Endodermal cell (in vitro differentiated cells): ENCODE measurements at regions not wholly inside any gene's neighbourhood (a gene's known extent, or its start where the extent isn't known, plus 50 kb on each side); places are given as distances from the start of the nearest gene placed in this dataset.
A peak's percentile ranks its signal among the peaks of the same experiment; 100 is the strongest.

Source experiments
- DNase-seq: peaks from one replicate; pipeline ENCODE4 v3.0.0-alpha.2; 2017
- H3K27ac ChIP-seq: 2 replicates; pipeline ENCODE4 v1.5.1; 2013; ENCODE audit warnings: mild to moderate bottlenecking, low read depth, low read length, moderate library complexity
- H3K27me3 ChIP-seq: 2 replicates; pipeline ENCODE4 v1.6.1; 2013; ENCODE audit warnings: mild to moderate bottlenecking, low read length, moderate library complexity; ENCODE audit not compliant: insufficient read depth, control insufficient read depth, poor library complexity, severe bottlenecking
- H3K36me3 ChIP-seq: 2 replicates; pipeline ENCODE4 v1.7.0; 2013; ENCODE audit warnings: mild to moderate bottlenecking, low read length, moderate library complexity; ENCODE audit not compliant: control insufficient read depth, insufficient read depth
- H3K4me1 ChIP-seq: one replicate; pipeline ENCODE4 v1.7.0; 2013; ENCODE audit warnings: low read length; ENCODE audit not compliant: control insufficient read depth, insufficient read depth
- H3K4me3 ChIP-seq: 2 replicates; pipeline ENCODE4 v1.5.1; 2013; ENCODE audit warnings: mild to moderate bottlenecking, low read length, moderate library complexity
- H3K9ac ChIP-seq: 2 replicates; pipeline ENCODE4 v1.6.1; 2013; ENCODE audit warnings: mild to moderate bottlenecking, low read length, moderate library complexity; ENCODE audit not compliant: poor library complexity, severe bottlenecking; ENCODE audit errors: extremely low read depth
- H3K9me3 ChIP-seq: 2 replicates; pipeline ENCODE4 v1.6.1; 2013; ENCODE audit warnings: mild to moderate bottlenecking, low read length, moderate library complexity; ENCODE audit not compliant: control insufficient read depth
- H3K27ac Mint-ChIP-seq: 2 replicates; pipeline ENCODE4 v1.8.0; 2020; ENCODE audit warnings: mixed read lengths
- H3K27me3 Mint-ChIP-seq: 2 replicates; pipeline ENCODE4 v1.8.0; 2021; ENCODE audit warnings: mild to moderate bottlenecking, mixed read lengths; ENCODE audit not compliant: insufficient read depth
- H3K36me3 Mint-ChIP-seq: 2 replicates; pipeline ENCODE4 v1.8.0; 2020; ENCODE audit warnings: low read depth, mixed read lengths
- H3K4me1 Mint-ChIP-seq: 2 replicates; pipeline ENCODE4 v1.8.0; 2020; ENCODE audit warnings: mixed read lengths
- H3K4me3 Mint-ChIP-seq: 2 replicates; pipeline ENCODE4 v1.8.0; 2020; ENCODE audit warnings: mild to moderate bottlenecking, moderate library complexity, mixed read lengths
- H3K9me3 Mint-ChIP-seq: 2 replicates; pipeline ENCODE4 v1.8.0; 2020; ENCODE audit warnings: mild to moderate bottlenecking, mixed read lengths
- CTCF ChIP-seq: fragments of 200-600 bp; sonication (generic); conservative IDR thresholded peaks from 2 replicates; pipeline ENCODE4 v1.5.0; 2021; ENCODE audit warnings: antibody characterized with exemption, mild to moderate bottlenecking
- WGBS, 2 experiments: methylation state at CpG; one replicate each; pipeline versions ENCODE4 v1.1.5 to v1.1.7; 2013; ENCODE audit warnings: missing lambda C conversion rate in 2 of 2, mixed read lengths in 1 of 2; ENCODE audit not compliant: insufficient coverage in 1 of 2, insufficient read length in 1 of 2; 5-methylcytosine and 5-hydroxymethylcytosine counted together

- H3K27ac Mint-ChIP-seq, result no peak overlapping the region
- peaks cover 12% of the 10 kb centered on the region for H3K4me1 Mint-ChIP-seq
- DNase-seq, result no peak
- no peaks in the 10 kb centered on the region for H3K36me3 Mint-ChIP-seq
- peak overlapping the region; percentile 71 for H3K4me3 Mint-ChIP-seq
- H3K27me3 Mint-ChIP-seq, result no peaks in the 10 kb centered on the region
- Histone ChIP-seq H3K4me1 (no peaks in the 10 kb centered on the region), H3K9ac (no peak overlapping the region), H3K9me3 (no peaks in the 10 kb centered on the region), H3K36me3 (no peaks in the 10 kb centered on the region), H3K4me3 (peak overlapping the region; percentile 76), H3K27ac (no peak overlapping the region), H3K27me3 (no peaks in the 10 kb centered on the region)
- peak; percentile 38 for TF ChIP-seq CTCF
- H3K9me3 Mint-ChIP-seq, result peaks cover 4% of the 10 kb centered on the region
Observed at GRCh38 chr4:102431608-102431961, 69.6 kb upstream of the NFKB1 start.

- no peak overlapping the region for H3K4me3 ChIP-seq
- H3K27ac Mint-ChIP-seq, result no peak overlapping the region
- no peak for TF ChIP-seq CTCF
- H3K4me1 ChIP-seq, result no peaks in the 10 kb centered on the region
- no peaks in the 10 kb centered on the region for H3K9me3 ChIP-seq
- H3K27me3 Mint-ChIP-seq, result no peaks in the 10 kb centered on the region
- H3K27me3 ChIP-seq, result no peaks in the 10 kb centered on the region
- H3K4me1 Mint-ChIP-seq, result no peaks in the 10 kb centered on the region
- no peaks in the 10 kb centered on the region for H3K36me3 ChIP-seq
- H3K36me3 Mint-ChIP-seq, result no peaks in the 10 kb centered on the region
- peaks cover 4% of the 10 kb centered on the region for H3K9me3 Mint-ChIP-seq
- no peak overlapping the region for H3K9ac ChIP-seq
- no peak for DNase-seq
- H3K27ac ChIP-seq, result no peak overlapping the region
- WGBS, 2 experiments, result 93 to 100% methylated on average over 1 to 3 of the region's 3 CpGs
- no peak overlapping the region for H3K4me3 Mint-ChIP-seq
Observed at GRCh38 chr4:102437111-102437510, 64.0 kb upstream of the NFKB1 start.

- no peak for TF ChIP-seq CTCF
- WGBS, 2 experiments, result 85 to 90% methylated on average over 2 to 4 of the region's 4 CpGs
- no peak overlapping the region for H3K27ac ChIP-seq
Observed at GRCh38 chr4:102438396-102439235, 62.5 kb upstream of the NFKB1 start.

More at GRCh38 chr4:102438396-102439235, 62.5 kb upstream of the NFKB1 start:
- Histone ChIP-seq H3K36me3 (no peaks in the 10 kb centered on the region), H3K9ac (no peak overlapping the region), H3K9me3 (no peaks in the 10 kb centered on the region), H3K27me3 (no peaks in the 10 kb centered on the region), H3K4me1 (no peaks in the 10 kb centered on the region), H3K4me3 (no peak overlapping the region)
- Mint-ChIP-seq H3K4me1 (no peaks in the 10 kb centered on the region), H3K9me3 (peaks cover 4% of the 10 kb centered on the region), H3K27ac (no peak overlapping the region), H3K27me3 (no peaks in the 10 kb centered on the region), H3K4me3 (no peak overlapping the region), H3K36me3 (no peaks in the 10 kb centered on the region)
- no peak for DNase-seq
